GM18867 (cell line): ENCODE measurements at regions not wholly inside any gene's neighbourhood (a gene's known extent, or its start where the extent isn't known, plus 50 kb on each side); places are given as distances from the start of the nearest gene placed in this dataset.

Experiments
- ATAC-seq: cut with Tn5 transposase; IDR thresholded peaks from one replicate; pipeline ENCODE4 v1.9.1; 2021; ENCODE audit warnings: mild to moderate bottlenecking, moderate library complexity; ENCODE audit not compliant: unreplicated experiment

GRCh38 chr6:23096876-23097275, 527.5 kb downstream of the HDGFL1 start:
- ATAC-seq, result no peak

DNA sequence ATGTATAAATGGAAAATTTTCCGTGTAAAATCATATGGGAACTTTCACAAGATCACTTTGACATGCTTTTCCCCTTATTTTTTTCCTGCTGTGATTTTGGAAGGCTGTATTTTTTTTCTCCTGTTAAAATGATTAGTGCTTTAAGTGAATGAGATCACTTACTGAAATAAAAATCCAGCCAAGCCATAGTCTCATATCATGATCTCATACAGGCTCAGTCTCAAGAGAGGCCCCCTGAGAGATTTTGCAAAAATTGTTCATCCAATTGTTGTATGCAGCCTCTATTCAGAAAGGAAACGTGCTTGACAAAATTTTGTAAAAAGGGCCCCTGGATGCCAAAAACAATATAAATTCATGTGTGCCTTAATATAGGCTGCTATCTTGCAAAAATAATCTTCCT, 528.2 kb downstream of the HDGFL1 start:
- no peak for ATAC-seq

DNA sequence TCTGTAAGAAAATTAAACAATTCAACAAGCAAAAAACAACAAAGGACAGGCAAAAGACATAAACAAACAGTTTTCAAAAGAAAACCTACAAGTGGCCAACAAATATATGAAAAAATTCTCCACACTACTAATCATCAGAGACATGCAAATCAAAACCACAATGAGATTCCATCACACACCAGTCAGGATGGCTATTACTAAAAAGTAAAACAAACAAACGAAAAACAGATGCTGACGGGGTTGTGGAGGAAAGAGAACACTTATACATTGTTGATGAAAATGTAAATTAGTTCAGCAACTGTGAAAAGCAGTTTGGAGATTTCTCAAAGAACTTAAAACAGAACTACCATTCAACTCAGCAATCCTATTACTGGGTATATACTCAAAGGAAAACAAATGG, 537.6 kb downstream of the HDGFL1 start:
- ATAC-seq, result no peak

- ATAC-seq, result no peak
Observed at GRCh38 chr6:23111984-23112383, 542.6 kb downstream of the HDGFL1 start.

GRCh38 chr6:23114812-23115504, 545.6 kb downstream of the HDGFL1 start:
- no peak for ATAC-seq

GRCh38 chr6:23137611-23138010, 568.2 kb downstream of the HDGFL1 start:
- ATAC-seq, result no peak

- no peak for ATAC-seq
Observed at GRCh38 chr6:23140871-23141270, 571.5 kb downstream of the HDGFL1 start.

- no peak for ATAC-seq
Observed at GRCh38 chr6:23145781-23146180, 576.4 kb downstream of the HDGFL1 start.

- no peak for ATAC-seq
Observed at GRCh38 chr6:23154159-23154558, 584.8 kb downstream of the HDGFL1 start.

- ATAC-seq, result no peak
Observed at GRCh38 chr6:23170049-23170448, 600.7 kb downstream of the HDGFL1 start.

DNA sequence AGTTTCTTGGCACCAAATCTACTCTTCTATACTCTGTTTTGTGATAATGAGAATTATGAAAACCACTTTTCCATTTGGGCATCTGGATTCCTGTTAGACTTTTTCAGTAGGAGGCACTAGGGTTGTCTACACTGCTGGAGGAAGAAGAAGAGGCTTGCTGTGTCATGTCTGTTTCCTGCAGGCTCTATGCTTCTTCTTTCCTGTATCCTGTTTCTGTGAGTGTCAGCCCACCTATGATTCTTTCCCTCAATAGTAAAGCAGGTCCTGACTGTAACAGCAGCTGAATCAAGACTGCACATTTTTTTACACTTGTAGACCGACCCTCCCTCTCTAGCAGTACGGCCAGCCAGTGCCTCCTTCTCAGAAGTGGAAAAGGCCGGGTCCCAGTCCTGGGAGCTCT, 603.9 kb downstream of the HDGFL1 start:
- ATAC-seq, result no peak

DNA sequence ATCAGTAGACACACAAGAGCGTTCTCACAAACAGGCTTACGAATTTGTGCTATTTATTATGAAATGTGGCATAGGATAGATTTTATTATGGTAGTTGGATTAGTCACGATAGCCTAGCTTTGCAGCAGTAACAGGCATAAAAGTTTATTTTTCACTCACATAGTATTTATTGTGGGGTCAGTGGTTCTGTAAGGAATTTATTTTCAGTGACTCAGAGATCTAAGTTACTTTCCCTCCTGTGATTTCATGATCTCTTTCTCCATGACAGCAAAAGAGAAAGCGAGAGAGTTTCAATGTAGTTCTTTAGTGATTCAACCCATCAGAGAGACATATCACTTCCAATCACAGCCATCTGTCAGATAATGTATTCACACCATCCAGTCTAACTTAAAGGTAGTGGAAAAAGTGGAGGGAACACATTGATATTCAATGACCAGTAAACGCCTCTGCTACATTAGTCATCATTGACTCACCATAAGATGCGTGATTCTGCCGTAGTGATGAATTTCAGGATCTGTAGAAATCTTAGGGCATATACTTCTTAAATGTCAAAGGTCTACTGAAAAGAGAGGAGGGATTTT, 605.5 kb downstream of the HDGFL1 start:
- ATAC-seq, result no peak

DNA sequence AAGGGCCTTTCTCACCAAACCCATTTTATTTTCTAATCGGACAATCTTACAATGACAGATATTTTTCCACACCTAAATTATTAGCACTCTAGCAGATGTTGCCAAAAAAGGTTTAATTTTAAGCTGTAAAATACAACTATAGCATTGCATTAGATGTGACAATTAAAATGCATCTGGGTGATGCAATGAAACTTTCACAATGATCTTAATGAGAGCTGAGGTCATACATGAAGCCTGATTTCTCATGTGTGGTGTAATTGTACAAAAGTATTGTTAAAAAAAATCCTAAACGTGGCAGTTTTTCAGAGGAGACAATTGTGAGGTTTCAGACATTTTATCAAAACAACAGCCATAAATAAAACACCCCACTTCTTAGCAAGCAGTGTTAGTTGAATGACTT, 606.0 kb downstream of the HDGFL1 start:
- no peak for ATAC-seq

DNA sequence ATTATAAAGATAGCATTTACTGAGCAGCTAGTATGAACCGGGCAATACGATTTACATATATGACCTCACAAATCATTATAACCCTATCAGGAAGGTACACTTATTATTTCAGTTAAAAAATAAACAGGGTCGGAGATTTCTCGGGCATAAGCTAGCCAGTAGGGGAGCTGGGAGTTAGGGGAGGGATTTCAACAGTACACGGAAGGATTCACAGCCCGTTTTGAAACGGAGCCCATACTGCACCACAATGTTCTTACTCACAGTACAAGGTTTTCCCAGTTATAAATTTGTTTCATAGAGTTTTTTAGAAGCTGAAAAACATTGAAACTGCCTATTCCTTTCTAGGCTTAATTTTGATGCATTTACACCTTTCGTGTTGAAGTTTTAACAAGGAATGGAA, 607.1 kb downstream of the HDGFL1 start:
- ATAC-seq, result no peak

GRCh38 chr6:23176883-23177282, 607.5 kb downstream of the HDGFL1 start:
- no peak for ATAC-seq

DNA sequence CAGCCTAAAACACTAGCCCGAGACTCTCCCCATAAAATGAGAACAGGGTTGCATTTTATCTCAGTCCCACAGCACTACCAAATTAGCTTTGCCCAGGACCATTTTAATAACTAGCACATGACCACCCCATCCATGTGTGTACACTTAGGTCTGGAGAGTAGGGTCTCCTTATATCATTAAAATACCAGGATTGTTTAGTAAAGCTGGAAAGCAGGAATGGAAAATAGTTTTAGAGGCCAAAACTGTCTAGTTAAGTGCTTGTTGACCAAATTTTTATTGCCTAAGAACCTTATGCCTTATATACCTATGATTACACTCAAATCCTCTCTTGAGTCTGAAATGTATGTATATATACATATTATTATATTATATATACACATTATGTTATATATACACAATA, 608.4 kb downstream of the HDGFL1 start:
- no peak for ATAC-seq

DNA sequence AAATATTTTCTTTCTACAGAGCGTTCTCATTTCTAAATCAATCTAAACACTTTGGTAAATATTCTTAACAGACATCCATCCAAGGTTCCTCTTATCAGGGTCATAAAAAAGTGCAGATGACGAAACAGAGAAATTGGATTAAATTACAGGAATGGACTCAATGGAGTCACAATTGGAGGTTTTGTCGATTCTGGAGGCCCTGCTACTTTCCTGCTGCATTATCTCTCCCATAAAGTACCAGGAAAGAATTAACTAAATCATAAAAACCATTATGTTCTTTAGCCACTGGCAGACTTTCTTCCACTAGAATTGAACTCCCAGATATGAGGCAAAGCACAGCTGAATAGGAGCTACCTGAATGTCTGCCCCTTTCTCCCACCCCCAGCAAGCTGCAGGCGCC, 610.6 kb downstream of the HDGFL1 start:
- no peak for ATAC-seq

GRCh38 chr6:23180504-23181293, 611.3 kb downstream of the HDGFL1 start:
- no peak for ATAC-seq

GRCh38 chr6:23181356-23182110, 612.2 kb downstream of the HDGFL1 start:
- no peak for ATAC-seq

DNA sequence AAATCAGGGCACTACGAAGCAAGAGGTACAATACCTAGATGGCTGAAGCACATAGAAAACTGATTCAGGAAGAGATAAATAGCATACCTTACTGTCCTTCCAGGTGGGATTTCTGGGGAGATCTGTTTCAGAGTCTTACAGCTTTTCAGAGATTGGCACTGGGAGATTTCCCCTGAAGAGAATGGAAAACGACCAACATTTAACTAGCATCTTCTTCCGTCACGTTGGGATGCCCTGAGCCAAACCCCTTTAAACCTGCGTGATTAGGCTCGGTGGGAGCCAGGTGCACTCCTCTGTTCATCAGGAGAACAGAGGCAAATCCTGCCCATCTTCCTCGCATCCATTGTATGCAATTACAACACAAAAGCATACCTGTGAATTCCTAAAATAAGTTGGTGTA, 614.5 kb downstream of the HDGFL1 start:
- ATAC-seq, result no peak

DNA sequence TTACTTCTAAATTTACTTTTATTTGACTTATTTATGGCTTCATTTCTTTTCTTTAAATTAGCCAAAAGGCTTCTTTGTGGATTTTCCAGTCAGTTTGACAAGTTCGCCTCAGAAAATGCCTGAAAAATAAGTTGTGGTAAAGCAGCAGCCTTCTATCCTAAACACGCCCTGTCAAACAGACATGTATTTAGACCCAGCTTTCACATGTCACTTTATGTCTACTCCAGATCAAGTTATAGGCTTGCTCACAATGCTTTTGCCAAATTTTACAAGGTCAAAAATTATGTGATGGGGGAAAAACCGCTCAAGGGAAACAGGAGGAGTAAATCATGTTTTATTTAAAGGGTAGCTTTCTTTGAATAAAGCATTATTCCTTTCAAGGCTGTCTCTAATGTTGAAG, 615.0 kb downstream of the HDGFL1 start:
- ATAC-seq, result no peak
